Astrocyte of the spinal cord (primary cell): ENCODE measurements at regions not wholly inside any gene's neighbourhood (a gene's known extent, or its start where the extent isn't known, plus 50 kb on each side); places are given as distances from the start of the nearest gene placed in this dataset.

Experiments used
- DNase-seq: peaks from one replicate; pipeline ENCODE4 v3.0.0; 2011; ENCODE audit warnings: low read depth, low spot score
- H3K4me3 ChIP-seq: 2 replicates; pipeline ENCODE4 v1.5.1; 2011; ENCODE audit warnings: low read depth, mild to moderate bottlenecking, low read length, moderate library complexity
- CTCF ChIP-seq: IDR thresholded peaks from 2 replicates; pipeline ENCODE4 v1.5.1; 2012; ENCODE audit warnings: low read depth, mild to moderate bottlenecking, low read length, inconsistent platforms
- in situ Hi-C: cut with HindIII; loops from 2 replicates; pipeline ENCODE4 v1.10.0; 2017; ENCODE audit warnings: low sequenced_read_pairs

GRCh38 chr18:67662996-67663395 lies 146.5 kb upstream of the DSEL start:
- in situ Hi-C loops = no loop called here
- DNase-seq = no peak

GRCh38 chr18:67661555-67661954 lies 145.0 kb upstream of the DSEL start:
- in situ Hi-C loops = no loop called here
- H3K4me3 ChIP-seq = no peak overlapping the region
- DNase-seq = no peak
- TF ChIP-seq CTCF = no peak

More at GRCh38 chr18:67662996-67663395, 146.5 kb upstream of the DSEL start:
- H3K4me3 ChIP-seq = no peak overlapping the region
- TF ChIP-seq CTCF = no peak

DNA sequence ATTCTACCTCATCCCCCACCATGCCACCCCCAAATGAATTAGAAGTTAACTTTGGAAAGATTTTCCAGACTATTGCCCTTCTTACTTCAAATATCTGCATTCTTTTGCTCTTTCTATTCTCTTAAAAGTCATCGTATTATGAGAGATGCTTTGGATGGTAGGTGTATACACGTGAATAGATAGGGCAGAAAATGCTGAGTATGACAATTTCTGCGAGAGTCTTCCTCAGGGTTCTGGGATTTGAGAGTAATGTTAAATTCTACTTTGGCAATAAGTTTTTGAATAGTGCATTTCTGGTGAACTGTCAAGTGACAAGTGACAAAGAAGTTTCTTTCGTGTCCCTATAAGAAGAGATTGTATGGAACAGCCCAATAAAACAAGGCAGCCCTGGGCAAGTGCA lies 137.6 kb upstream of the DSEL start:
- no peak for TF ChIP-seq CTCF
- in situ Hi-C loops = no loop called here
- no peak overlapping the region for H3K4me3 ChIP-seq
- no peak for DNase-seq

DNA sequence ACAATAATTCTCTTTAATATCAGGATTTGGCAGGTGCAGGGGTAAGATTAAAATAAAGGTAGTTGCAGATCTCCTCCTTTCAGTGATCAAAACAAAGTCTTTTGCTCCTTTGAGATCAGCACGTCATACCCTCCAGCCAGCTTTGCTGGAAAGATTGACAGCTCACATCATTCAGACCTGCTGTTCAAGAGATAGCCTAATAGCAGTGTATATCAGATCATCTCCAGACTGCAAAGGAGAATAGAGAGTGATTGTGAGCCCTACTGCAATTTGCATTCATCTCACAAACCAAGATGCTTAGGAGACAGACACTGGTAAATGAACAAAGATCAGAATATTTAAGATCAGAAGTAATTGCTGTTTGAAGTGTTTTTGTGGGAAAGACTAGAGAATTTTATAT lies 135.8 kb upstream of the DSEL start:
- no peak for DNase-seq
- in situ Hi-C loops = no loop called here
- no peak for TF ChIP-seq CTCF
- no peak overlapping the region for H3K4me3 ChIP-seq

DNA sequence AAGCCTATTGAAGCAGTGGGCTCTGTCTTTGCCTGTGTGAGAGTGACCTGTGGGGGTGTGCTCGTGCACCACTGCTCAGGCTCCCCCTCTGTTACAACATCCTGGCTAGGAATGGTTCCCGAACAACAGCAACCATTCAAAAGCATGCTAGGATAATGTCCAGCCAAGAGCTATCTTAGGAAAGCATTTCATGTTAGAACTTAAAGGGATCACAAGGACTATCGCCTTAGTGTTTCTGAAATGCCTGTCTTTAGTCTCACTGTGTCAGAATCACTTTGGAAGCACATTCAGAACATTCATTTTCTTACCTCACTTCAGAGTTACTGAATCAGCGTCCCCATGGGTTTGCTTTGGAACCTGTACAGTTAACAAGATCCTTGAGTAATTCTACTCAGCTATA lies 134.9 kb upstream of the DSEL start:
- H3K4me3 ChIP-seq = no peak overlapping the region
- no peak for DNase-seq
- in situ Hi-C loops = no loop called here
- TF ChIP-seq CTCF = no peak

GRCh38 chr18:67650686-67651385 lies 134.3 kb upstream of the DSEL start:
- DNase-seq = no peak
- no peak overlapping the region for H3K4me3 ChIP-seq
- in situ Hi-C loops = no loop called here
- no peak for TF ChIP-seq CTCF
